ENCODE measurements at regions not wholly inside any gene's neighbourhood (a gene's known extent, or its start where the extent isn't known, plus 50 kb on each side); places are given as distances from the start of the nearest gene placed in this dataset.

DNA sequence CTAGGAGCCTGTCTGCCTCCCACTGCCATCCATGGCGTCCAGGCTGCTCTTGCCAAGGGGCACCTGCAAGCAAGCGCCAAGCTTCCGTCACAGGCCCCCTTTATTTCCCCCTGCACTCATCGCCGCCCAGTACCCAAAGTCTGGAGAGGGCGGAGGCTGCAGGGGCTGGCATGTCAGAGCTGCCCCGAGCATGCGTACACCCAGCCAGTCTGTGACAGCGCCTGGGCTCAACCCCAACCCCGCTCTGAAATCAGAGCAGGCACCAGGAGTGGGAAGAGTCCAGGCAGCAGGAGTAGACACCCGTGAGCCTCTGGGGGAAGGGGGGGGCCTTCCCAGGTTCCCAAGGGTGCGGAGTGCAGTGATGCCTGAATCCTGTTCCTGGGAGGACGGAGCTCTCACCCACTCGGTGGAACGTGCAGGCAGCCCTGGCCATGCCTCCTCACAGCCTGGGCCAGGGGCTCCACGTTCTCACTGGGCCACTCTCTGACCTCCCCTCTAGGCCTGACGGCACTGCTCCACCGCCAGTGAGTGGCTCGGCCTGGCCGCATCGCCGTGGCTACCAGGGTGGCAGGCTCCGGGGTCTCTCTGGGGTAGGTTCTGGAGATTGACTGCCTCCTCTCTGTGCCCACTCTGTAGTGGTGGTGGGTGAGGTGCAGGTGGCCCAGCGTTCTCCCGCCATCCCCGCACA, 469.0 kb downstream of the CDH9 start:
- H3K9me3 Mint-ChIP-seq: peaks cover 4% of the 10 kb centered on the region
- H3K27me3 Mint-ChIP-seq: no peaks in the 10 kb centered on the region
- no peak for ATAC-seq (ENCODE audit: low read depth)
- H3K27ac Mint-ChIP-seq: no peak overlapping the region
- H3K4me1 Mint-ChIP-seq: no peaks in the 10 kb centered on the region
- POLR2A ChIA-PET: no interaction called here
- no peak for DNase-seq
- H3K36me3 Mint-ChIP-seq: no peaks in the 10 kb centered on the region
- H3K4me3 Mint-ChIP-seq: no peak overlapping the region

- Mint-ChIP-seq H3K27ac (no peak overlapping the region), H3K4me1 (no peaks in the 10 kb centered on the region), H3K36me3 (no peaks in the 10 kb centered on the region), H3K9me3 (peaks cover 7% of the 10 kb centered on the region), H3K27me3 (no peaks in the 10 kb centered on the region), H3K4me3 (no peak overlapping the region)
- no peak for DNase-seq
- no peak for ATAC-seq (ENCODE audit: low read depth)
- POLR2A ChIA-PET: no interaction called here
Observed at GRCh38 chr5:26568316-26568715, 470.1 kb downstream of the CDH9 start.

DNA sequence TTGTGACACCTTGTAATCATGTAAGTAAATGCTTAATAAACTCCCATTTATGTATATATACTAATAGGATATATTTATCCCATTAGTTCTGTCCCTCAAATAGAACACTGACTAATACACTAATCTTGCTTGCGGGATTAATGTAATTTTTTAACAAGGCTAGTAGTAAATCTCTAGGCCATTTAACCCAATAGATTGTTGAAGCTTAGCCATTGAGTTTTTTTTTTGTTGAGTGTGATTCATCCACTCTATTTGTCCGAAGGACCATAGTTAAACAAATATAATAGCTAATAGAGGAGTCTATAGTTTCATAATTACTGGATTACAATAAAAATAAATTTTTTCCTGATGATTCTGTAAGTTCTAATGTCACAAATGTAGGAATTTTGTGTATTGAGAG, 474.4 kb downstream of the CDH9 start:
- Mint-ChIP-seq H3K4me1 (no peaks in the 10 kb centered on the region), H3K27me3 (no peaks in the 10 kb centered on the region), H3K4me3 (no peak overlapping the region), H3K9me3 (peaks cover 7% of the 10 kb centered on the region), H3K27ac (no peak overlapping the region), H3K36me3 (no peaks in the 10 kb centered on the region)
- DNase-seq (no peak), ATAC-seq (ENCODE audit: low read depth) (no peak)
- POLR2A ChIA-PET: no interaction called here

DNA sequence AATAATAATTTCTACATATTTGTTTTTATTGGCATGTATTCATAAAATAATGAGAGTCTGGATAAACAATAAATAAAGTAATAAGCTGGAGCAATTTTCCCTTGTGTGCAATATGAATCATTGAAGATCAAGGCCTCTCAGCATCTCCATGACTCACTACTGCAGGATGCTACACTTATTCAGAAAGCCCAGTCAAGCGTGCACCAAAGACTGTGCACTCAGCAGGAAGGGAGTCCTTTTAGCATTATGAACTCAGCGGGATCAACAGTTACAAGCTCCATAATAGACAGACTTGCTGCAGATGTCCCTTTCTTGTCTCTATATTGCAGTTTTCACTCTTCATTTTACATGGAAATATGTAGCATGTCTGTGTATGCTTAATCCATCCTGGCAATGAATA, 485.3 kb downstream of the CDH9 start:
- no peak overlapping the region for H3K4me3 Mint-ChIP-seq
- POLR2A ChIA-PET: no interaction called here
- H3K27me3 Mint-ChIP-seq: no peaks in the 10 kb centered on the region
- peaks cover 5% of the 10 kb centered on the region for H3K9me3 Mint-ChIP-seq
- no peak overlapping the region for H3K27ac Mint-ChIP-seq
- no peak for DNase-seq
- H3K36me3 Mint-ChIP-seq: no peaks in the 10 kb centered on the region
- no peaks in the 10 kb centered on the region for H3K4me1 Mint-ChIP-seq
- ATAC-seq (ENCODE audit: low read depth): no peak

DNA sequence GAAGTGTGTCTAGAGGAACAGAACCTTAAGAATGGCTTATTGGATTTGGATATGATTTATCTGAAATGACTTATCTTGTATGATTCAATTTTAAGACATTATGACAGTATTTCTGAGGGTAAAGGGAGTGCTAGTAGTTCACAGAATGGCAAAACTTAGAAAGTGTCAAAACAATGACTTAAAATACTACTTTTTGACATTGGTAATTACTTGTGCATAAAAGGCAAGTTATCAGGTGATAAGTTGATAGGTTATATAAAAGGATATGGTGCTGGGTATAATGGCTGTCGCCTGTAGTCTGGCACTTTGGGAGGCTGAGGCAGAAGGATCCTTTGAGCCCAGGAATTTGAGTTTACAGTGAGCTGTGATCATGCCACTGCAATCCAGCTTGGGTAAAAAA, 494.4 kb downstream of the CDH9 start:
- Mint-ChIP-seq H3K27ac (no peak overlapping the region), H3K4me1 (no peaks in the 10 kb centered on the region), H3K9me3 (peaks cover 2% of the 10 kb centered on the region)

GRCh38 chr5:26538226-26538625, 500.2 kb downstream of the CDH9 start:
- Mint-ChIP-seq H3K27me3 (no peaks in the 10 kb centered on the region), H3K9me3 (peaks cover 2% of the 10 kb centered on the region), H3K4me3 (no peak overlapping the region), H3K27ac (no peak overlapping the region), H3K36me3 (no peaks in the 10 kb centered on the region), H3K4me1 (no peaks in the 10 kb centered on the region)
- DNase-seq (no peak), ATAC-seq (ENCODE audit: low read depth) (no peak)
- POLR2A ChIA-PET: no interaction called here

More for the DNA sequence above, 494.4 kb downstream of the CDH9 start:
- no peaks in the 10 kb centered on the region for H3K36me3 Mint-ChIP-seq
- H3K27me3 Mint-ChIP-seq: no peaks in the 10 kb centered on the region
- DNase-seq: no peak
- POLR2A ChIA-PET: no interaction called here
- H3K4me3 Mint-ChIP-seq: no peak overlapping the region
- no peak for ATAC-seq (ENCODE audit: low read depth)

DNA sequence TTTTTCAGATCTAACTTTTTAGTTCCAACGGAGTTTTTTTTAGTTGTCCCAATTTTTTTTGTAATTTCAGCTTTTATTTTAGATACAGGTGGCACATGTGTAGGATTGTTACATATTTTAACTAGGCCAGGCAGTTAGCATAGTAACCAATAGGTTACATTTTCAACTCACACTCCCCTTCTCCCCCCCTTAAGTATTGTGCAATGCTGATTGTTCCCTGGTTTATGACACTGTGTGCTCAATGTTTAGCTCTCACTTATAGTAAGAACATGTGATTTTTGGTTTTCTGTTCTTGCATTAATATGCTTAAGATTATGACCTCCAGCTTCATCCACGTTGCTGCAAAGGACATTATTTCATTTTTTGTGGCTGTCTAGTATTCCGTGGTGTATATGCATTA, 503.2 kb downstream of the CDH9 start:
- no peaks in the 10 kb centered on the region for H3K27me3 Mint-ChIP-seq
- DNase-seq (no peak), ATAC-seq (ENCODE audit: low read depth) (no peak)
- no peaks in the 10 kb centered on the region for H3K4me1 Mint-ChIP-seq
- no peak overlapping the region for H3K4me3 Mint-ChIP-seq
- H3K9me3 Mint-ChIP-seq: peaks cover 1% of the 10 kb centered on the region
- H3K27ac Mint-ChIP-seq: no peak overlapping the region
- POLR2A ChIA-PET: no interaction called here
- no peaks in the 10 kb centered on the region for H3K36me3 Mint-ChIP-seq

- no peak overlapping the region for H3K27ac Mint-ChIP-seq
- no peaks in the 10 kb centered on the region for H3K36me3 Mint-ChIP-seq
- H3K4me1 Mint-ChIP-seq: no peaks in the 10 kb centered on the region
- DNase-seq (no peak), ATAC-seq (ENCODE audit: low read depth) (no peak)
- no peaks in the 10 kb centered on the region for H3K27me3 Mint-ChIP-seq
- POLR2A ChIA-PET: no interaction called here
- peaks cover 1% of the 10 kb centered on the region for H3K9me3 Mint-ChIP-seq
- H3K4me3 Mint-ChIP-seq: no peak overlapping the region
Observed at GRCh38 chr5:26530305-26530704, 508.1 kb downstream of the CDH9 start.

- POLR2A ChIA-PET: no interaction called here
- Mint-ChIP-seq H3K4me3 (no peak overlapping the region), H3K27me3 (no peaks in the 10 kb centered on the region), H3K36me3 (no peaks in the 10 kb centered on the region), H3K9me3 (peaks cover 1% of the 10 kb centered on the region), H3K4me1 (no peaks in the 10 kb centered on the region), H3K27ac (no peak overlapping the region)
- DNase-seq (no peak), ATAC-seq (ENCODE audit: low read depth) (no peak)
Observed at GRCh38 chr5:26519245-26519644, 519.1 kb downstream of the CDH9 start.

GRCh38 chr5:26518065-26518464, 520.3 kb downstream of the CDH9 start:
- no peak overlapping the region for H3K27ac Mint-ChIP-seq
- POLR2A ChIA-PET: no interaction called here
- H3K36me3 Mint-ChIP-seq: no peaks in the 10 kb centered on the region
- ATAC-seq (ENCODE audit: low read depth) (no peak), DNase-seq (no peak)
- no peak overlapping the region for H3K4me3 Mint-ChIP-seq
- no peaks in the 10 kb centered on the region for H3K27me3 Mint-ChIP-seq
- peaks cover 1% of the 10 kb centered on the region for H3K9me3 Mint-ChIP-seq
- H3K4me1 Mint-ChIP-seq: no peaks in the 10 kb centered on the region

GRCh38 chr5:26498972-26499371, 539.4 kb downstream of the CDH9 start:
- no peak overlapping the region for H3K27ac Mint-ChIP-seq
- H3K36me3 Mint-ChIP-seq: no peaks in the 10 kb centered on the region
- POLR2A ChIA-PET: no interaction called here
- H3K9me3 Mint-ChIP-seq: no peaks in the 10 kb centered on the region
- DNase-seq: no peak
- no peaks in the 10 kb centered on the region for H3K4me1 Mint-ChIP-seq
- no peak overlapping the region for H3K4me3 Mint-ChIP-seq
- no peak for ATAC-seq (ENCODE audit: low read depth)
- H3K27me3 Mint-ChIP-seq: no peaks in the 10 kb centered on the region

DNA sequence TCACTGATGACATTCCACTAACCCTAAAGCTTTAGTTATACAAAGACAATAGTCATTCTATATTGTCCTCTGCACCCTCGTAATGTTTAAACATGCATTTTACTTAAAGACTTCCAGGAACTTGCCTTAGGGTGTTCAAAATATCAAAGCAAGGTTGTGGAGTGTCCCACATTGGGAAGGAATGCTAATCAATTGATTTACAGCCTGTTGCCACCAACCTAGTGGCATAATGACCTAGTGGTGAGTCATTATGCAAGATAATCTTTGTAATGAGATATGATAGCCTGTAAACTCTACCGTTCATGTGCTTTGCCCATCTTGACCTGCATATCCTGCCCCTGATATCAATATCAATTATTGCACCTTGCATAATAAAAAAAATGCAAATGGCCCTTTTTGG, 542.9 kb downstream of the CDH9 start:
- Mint-ChIP-seq H3K9me3 (peaks cover 3% of the 10 kb centered on the region), H3K27ac (no peak overlapping the region), H3K4me3 (no peak overlapping the region), H3K4me1 (no peaks in the 10 kb centered on the region), H3K36me3 (no peaks in the 10 kb centered on the region), H3K27me3 (no peaks in the 10 kb centered on the region)
- no peak for DNase-seq
- no peak for ATAC-seq (ENCODE audit: low read depth)
- POLR2A ChIA-PET: no interaction called here

GRCh38 chr5:26492906-26493459, 545.4 kb downstream of the CDH9 start:
- Mint-ChIP-seq H3K36me3 (no peaks in the 10 kb centered on the region), H3K27me3 (no peaks in the 10 kb centered on the region), H3K4me1 (no peaks in the 10 kb centered on the region), H3K9me3 (peaks cover 4% of the 10 kb centered on the region), H3K4me3 (no peak overlapping the region), H3K27ac (no peak overlapping the region)
- no peak for ATAC-seq (ENCODE audit: low read depth)
- POLR2A ChIA-PET: no interaction called here
- DNase-seq: no peak

DNA sequence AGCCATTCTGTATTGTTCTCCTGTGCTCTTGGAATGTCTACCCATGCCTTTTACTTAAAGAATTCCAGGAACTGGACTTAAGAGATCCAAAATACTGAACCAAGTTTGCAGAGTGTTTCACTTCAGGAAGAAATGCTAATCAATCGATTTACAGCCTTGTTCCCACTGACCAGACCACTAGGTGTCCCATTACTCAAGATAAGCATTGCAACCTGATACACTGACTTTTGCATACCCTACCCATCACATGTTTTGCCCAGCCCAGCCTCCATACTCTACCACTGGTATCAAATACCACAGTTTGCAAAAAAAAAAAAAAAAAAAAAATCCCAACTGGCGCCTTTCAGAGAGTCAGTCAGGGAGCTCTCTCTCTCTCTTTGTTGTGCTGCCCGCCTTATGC, 550.8 kb downstream of the CDH9 start:
- no peaks in the 10 kb centered on the region for H3K27me3 Mint-ChIP-seq
- POLR2A ChIA-PET: no interaction called here
- H3K9me3 Mint-ChIP-seq: peaks cover 8% of the 10 kb centered on the region
- H3K4me3 Mint-ChIP-seq: no peak overlapping the region
- H3K27ac Mint-ChIP-seq: no peak overlapping the region
- ATAC-seq (ENCODE audit: low read depth) (no peak), DNase-seq (no peak)
- no peaks in the 10 kb centered on the region for H3K36me3 Mint-ChIP-seq
- no peaks in the 10 kb centered on the region for H3K4me1 Mint-ChIP-seq

GRCh38 chr5:26486631-26487030, 551.8 kb downstream of the CDH9 start:
- Mint-ChIP-seq H3K4me3 (no peak overlapping the region), H3K4me1 (no peaks in the 10 kb centered on the region), H3K27ac (no peak overlapping the region), H3K27me3 (no peaks in the 10 kb centered on the region), H3K36me3 (no peaks in the 10 kb centered on the region), H3K9me3 (peaks cover 8% of the 10 kb centered on the region)
- POLR2A ChIA-PET: no interaction called here
- DNase-seq (no peak), ATAC-seq (ENCODE audit: low read depth) (no peak)
